GM23338 (cell line): ENCODE measurements at regions not wholly inside any gene's neighbourhood (a gene's known extent, or its start where the extent isn't known, plus 50 kb on each side); places are given as distances from the start of the nearest gene placed in this dataset.

ENCODE experiments used
- ATAC-seq: fragments of 200-7000 bp; cut with Tn5 transposase; 3 replicates; pipeline ENCODE4 v1.9.1; 2020
- DNase-seq: peaks from one replicate; pipeline ENCODE4 v3.0.0-alpha.2; 2015; ENCODE audit warnings: low spot score
- H2AFZ ChIP-seq: fragments of 200-600 bp; sonication (generic); 2 replicates; pipeline ENCODE4 v1.8.0; 2016; ENCODE audit warnings: antibody characterized with exemption, mild to moderate bottlenecking, moderate library complexity
- H3F3A ChIP-seq: fragments of 200-600 bp; sonication (generic); replicated peaks from 2 replicates; pipeline ENCODE4 v1.8.0; 2017; ENCODE audit warnings: antibody characterized with exemption, mixed run types, low read depth
- H3K27ac ChIP-seq: fragments of 200-600 bp; sonication (generic); 2 replicates; pipeline ENCODE4 v1.6.1; 2016; ENCODE audit warnings: low read depth
- H3K27me3 ChIP-seq: fragments of 200-600 bp; sonication (generic); 2 replicates; pipeline ENCODE4 v1.8.0; 2016; ENCODE audit warnings: mild to moderate bottlenecking, mixed run types, moderate library complexity; ENCODE audit not compliant: insufficient read depth
- H3K36me3 ChIP-seq: fragments of 200-600 bp; sonication (generic); 2 replicates; pipeline ENCODE4 v1.8.0; 2016; ENCODE audit warnings: mild to moderate bottlenecking; ENCODE audit not compliant: insufficient read depth
- H3K4me1 ChIP-seq: fragments of 200-600 bp; sonication (generic); 2 replicates; pipeline ENCODE4 v1.8.0; 2016; ENCODE audit warnings: mild to moderate bottlenecking, moderate library complexity; ENCODE audit not compliant: insufficient read depth
- H3K4me2 ChIP-seq: fragments of 200-600 bp; sonication (generic); 2 replicates; pipeline ENCODE4 v1.7.1; 2017; ENCODE audit warnings: mixed run types
- H3K4me3 ChIP-seq: fragments of 200-600 bp; sonication (generic); 2 replicates; pipeline ENCODE4 v1.6.1; 2016; ENCODE audit warnings: mixed run types
- H3K79me2 ChIP-seq: fragments of 200-600 bp; sonication (generic); replicated peaks from 2 replicates; pipeline ENCODE4 v1.8.0; 2017; ENCODE audit warnings: mild to moderate bottlenecking; ENCODE audit not compliant: insufficient read depth
- H3K9me2 ChIP-seq: fragments of 200-600 bp; sonication (generic); 2 replicates; pipeline ENCODE4 v1.8.0; 2017; ENCODE audit not compliant: insufficient read depth
- H4K20me1 ChIP-seq: fragments of 200-600 bp; sonication (generic); replicated peaks from 2 replicates; pipeline ENCODE4 v1.8.0; 2017; ENCODE audit warnings: mild to moderate bottlenecking; ENCODE audit not compliant: insufficient read depth
- H3K27ac Mint-ChIP-seq: 2 replicates; pipeline ENCODE4 v1.8.0; 2020; ENCODE audit warnings: inconsistent platforms, mild to moderate bottlenecking, moderate library complexity, mixed read lengths
- H3K27me3 Mint-ChIP-seq: 3 replicates; pipeline ENCODE4 v1.8.0; 2022; ENCODE audit warnings: low read depth, mild to moderate bottlenecking, moderate library complexity, mixed read lengths, inconsistent platforms; ENCODE audit not compliant: insufficient read depth, poor library complexity
- H3K36me3 Mint-ChIP-seq: 3 replicates; pipeline ENCODE4 v1.8.0; 2021; ENCODE audit warnings: low read depth, mild to moderate bottlenecking, inconsistent platforms, moderate library complexity, mixed read lengths
- H3K4me1 Mint-ChIP-seq: 3 replicates; pipeline ENCODE4 v1.8.0; 2020; ENCODE audit warnings: mild to moderate bottlenecking, inconsistent platforms, mixed read lengths
- H3K4me3 Mint-ChIP-seq: 3 replicates; pipeline ENCODE4 v1.8.0; 2021; ENCODE audit warnings: moderate library complexity, mild to moderate bottlenecking, inconsistent platforms, mixed read lengths
- H3K9me3 Mint-ChIP-seq: 3 replicates; pipeline ENCODE4 v1.8.0; 2020; ENCODE audit warnings: moderate library complexity, mild to moderate bottlenecking, inconsistent platforms, mixed read lengths
- CREB1 ChIP-seq: fragments of 250-450 bp; sonication (Bioruptor Pico); IDR thresholded peaks from 2 replicates; pipeline ENCODE4 v1.5.0; 2020; ENCODE audit warnings: low read depth, mild to moderate bottlenecking, moderate library complexity
- EZH2 ChIP-seq: fragments of 200-600 bp; sonication (generic); IDR thresholded peaks from one replicate; pipeline ENCODE4 v1.8.0; 2017; ENCODE audit warnings: antibody characterized with exemption, mild to moderate bottlenecking, low read depth; ENCODE audit not compliant: unreplicated experiment
- POLR2AphosphoS5 ChIP-seq: IDR thresholded peaks from 2 replicates; pipeline ENCODE4 v1.6.1; 2016; ENCODE audit warnings: antibody characterized with exemption, low read depth
- ZNF331 ChIP-seq: fragments of 250-450 bp; sonication (Bioruptor Pico); IDR thresholded peaks from 2 replicates; pipeline ENCODE4 v1.5.0; 2020; ENCODE audit warnings: low read depth, mild to moderate bottlenecking, moderate library complexity
- TF ChIP-seq, protein P1 (sequence below), 2 experiments: fragments of 200-600 bp in 1 of 2; sonication (generic) in 1 of 2; conservative IDR thresholded peaks; 2 replicates each; pipeline versions ENCODE4 v1.5.1 to v1.6.1; 2016 to 2017; ENCODE audit warnings: antibody characterized with exemption in 2 of 2, low read depth in 2 of 2, mild to moderate bottlenecking in 2 of 2, moderate library complexity in 1 of 2
- TF ChIP-seq, protein P2 (sequence below): IDR thresholded peaks from 2 replicates; pipeline ENCODE4 v1.6.1; 2016; ENCODE audit warnings: antibody characterized with exemption
- TF ChIP-seq, protein P3 (sequence below): IDR thresholded peaks from one replicate; pipeline ENCODE4 v1.6.1; 2018; ENCODE audit warnings: antibody characterized with exemption; ENCODE audit not compliant: unreplicated experiment
- TF ChIP-seq, protein P4 (sequence below): fragments of 250-450 bp; sonication (Bioruptor Pico); IDR thresholded peaks from 2 replicates; pipeline ENCODE4 v1.5.0; 2020; ENCODE audit warnings: mild to moderate bottlenecking, moderate library complexity

DNA sequence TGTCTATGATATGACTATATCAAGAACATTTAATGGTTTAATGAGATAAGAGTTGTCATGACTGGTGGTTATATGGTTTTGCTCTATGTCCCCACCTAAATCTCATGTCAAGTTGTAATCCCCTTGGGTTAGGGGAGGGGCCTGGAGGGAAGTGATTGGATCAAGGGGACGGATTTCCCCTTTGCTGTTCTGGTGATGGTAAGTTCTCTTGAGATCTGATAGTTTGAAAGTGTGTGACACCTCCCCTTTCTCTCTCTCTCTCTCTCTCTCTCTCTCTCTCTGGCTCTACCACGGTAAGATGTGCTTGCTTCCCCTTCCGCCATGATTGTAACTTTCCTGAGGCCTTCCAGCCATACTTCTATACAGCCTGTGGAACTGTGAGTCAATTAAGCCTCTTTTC lies 803.4 kb downstream of the TRIML1 start:
- no peak overlapping the region for H3K4me3 Mint-ChIP-seq
- H3K9me2 ChIP-seq, result no peaks in the 10 kb centered on the region
- TF ChIP-seq, protein P1, sequence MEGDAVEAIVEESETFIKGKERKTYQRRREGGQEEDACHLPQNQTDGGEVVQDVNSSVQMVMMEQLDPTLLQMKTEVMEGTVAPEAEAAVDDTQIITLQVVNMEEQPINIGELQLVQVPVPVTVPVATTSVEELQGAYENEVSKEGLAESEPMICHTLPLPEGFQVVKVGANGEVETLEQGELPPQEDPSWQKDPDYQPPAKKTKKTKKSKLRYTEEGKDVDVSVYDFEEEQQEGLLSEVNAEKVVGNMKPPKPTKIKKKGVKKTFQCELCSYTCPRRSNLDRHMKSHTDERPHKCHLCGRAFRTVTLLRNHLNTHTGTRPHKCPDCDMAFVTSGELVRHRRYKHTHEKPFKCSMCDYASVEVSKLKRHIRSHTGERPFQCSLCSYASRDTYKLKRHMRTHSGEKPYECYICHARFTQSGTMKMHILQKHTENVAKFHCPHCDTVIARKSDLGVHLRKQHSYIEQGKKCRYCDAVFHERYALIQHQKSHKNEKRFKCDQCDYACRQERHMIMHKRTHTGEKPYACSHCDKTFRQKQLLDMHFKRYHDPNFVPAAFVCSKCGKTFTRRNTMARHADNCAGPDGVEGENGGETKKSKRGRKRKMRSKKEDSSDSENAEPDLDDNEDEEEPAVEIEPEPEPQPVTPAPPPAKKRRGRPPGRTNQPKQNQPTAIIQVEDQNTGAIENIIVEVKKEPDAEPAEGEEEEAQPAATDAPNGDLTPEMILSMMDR (conservative IDR thresholded peaks at IDR 0.05; ENCODE audit: low read depth in 2 of 2), result no peak
- no peak for TF ChIP-seq POLR2AphosphoS5
- no peak for TF ChIP-seq ZNF331
- TF ChIP-seq EZH2, result no peak
- TF ChIP-seq CREB1 (CRISPR knock-in tag), result no peak
- TF ChIP-seq, protein P2, sequence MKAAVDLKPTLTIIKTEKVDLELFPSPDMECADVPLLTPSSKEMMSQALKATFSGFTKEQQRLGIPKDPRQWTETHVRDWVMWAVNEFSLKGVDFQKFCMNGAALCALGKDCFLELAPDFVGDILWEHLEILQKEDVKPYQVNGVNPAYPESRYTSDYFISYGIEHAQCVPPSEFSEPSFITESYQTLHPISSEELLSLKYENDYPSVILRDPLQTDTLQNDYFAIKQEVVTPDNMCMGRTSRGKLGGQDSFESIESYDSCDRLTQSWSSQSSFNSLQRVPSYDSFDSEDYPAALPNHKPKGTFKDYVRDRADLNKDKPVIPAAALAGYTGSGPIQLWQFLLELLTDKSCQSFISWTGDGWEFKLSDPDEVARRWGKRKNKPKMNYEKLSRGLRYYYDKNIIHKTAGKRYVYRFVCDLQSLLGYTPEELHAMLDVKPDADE, result no peak
- TF ChIP-seq, protein P3, sequence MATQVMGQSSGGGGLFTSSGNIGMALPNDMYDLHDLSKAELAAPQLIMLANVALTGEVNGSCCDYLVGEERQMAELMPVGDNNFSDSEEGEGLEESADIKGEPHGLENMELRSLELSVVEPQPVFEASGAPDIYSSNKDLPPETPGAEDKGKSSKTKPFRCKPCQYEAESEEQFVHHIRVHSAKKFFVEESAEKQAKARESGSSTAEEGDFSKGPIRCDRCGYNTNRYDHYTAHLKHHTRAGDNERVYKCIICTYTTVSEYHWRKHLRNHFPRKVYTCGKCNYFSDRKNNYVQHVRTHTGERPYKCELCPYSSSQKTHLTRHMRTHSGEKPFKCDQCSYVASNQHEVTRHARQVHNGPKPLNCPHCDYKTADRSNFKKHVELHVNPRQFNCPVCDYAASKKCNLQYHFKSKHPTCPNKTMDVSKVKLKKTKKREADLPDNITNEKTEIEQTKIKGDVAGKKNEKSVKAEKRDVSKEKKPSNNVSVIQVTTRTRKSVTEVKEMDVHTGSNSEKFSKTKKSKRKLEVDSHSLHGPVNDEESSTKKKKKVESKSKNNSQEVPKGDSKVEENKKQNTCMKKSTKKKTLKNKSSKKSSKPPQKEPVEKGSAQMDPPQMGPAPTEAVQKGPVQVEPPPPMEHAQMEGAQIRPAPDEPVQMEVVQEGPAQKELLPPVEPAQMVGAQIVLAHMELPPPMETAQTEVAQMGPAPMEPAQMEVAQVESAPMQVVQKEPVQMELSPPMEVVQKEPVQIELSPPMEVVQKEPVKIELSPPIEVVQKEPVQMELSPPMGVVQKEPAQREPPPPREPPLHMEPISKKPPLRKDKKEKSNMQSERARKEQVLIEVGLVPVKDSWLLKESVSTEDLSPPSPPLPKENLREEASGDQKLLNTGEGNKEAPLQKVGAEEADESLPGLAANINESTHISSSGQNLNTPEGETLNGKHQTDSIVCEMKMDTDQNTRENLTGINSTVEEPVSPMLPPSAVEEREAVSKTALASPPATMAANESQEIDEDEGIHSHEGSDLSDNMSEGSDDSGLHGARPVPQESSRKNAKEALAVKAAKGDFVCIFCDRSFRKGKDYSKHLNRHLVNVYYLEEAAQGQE, result no peak
- TF ChIP-seq, protein P4, sequence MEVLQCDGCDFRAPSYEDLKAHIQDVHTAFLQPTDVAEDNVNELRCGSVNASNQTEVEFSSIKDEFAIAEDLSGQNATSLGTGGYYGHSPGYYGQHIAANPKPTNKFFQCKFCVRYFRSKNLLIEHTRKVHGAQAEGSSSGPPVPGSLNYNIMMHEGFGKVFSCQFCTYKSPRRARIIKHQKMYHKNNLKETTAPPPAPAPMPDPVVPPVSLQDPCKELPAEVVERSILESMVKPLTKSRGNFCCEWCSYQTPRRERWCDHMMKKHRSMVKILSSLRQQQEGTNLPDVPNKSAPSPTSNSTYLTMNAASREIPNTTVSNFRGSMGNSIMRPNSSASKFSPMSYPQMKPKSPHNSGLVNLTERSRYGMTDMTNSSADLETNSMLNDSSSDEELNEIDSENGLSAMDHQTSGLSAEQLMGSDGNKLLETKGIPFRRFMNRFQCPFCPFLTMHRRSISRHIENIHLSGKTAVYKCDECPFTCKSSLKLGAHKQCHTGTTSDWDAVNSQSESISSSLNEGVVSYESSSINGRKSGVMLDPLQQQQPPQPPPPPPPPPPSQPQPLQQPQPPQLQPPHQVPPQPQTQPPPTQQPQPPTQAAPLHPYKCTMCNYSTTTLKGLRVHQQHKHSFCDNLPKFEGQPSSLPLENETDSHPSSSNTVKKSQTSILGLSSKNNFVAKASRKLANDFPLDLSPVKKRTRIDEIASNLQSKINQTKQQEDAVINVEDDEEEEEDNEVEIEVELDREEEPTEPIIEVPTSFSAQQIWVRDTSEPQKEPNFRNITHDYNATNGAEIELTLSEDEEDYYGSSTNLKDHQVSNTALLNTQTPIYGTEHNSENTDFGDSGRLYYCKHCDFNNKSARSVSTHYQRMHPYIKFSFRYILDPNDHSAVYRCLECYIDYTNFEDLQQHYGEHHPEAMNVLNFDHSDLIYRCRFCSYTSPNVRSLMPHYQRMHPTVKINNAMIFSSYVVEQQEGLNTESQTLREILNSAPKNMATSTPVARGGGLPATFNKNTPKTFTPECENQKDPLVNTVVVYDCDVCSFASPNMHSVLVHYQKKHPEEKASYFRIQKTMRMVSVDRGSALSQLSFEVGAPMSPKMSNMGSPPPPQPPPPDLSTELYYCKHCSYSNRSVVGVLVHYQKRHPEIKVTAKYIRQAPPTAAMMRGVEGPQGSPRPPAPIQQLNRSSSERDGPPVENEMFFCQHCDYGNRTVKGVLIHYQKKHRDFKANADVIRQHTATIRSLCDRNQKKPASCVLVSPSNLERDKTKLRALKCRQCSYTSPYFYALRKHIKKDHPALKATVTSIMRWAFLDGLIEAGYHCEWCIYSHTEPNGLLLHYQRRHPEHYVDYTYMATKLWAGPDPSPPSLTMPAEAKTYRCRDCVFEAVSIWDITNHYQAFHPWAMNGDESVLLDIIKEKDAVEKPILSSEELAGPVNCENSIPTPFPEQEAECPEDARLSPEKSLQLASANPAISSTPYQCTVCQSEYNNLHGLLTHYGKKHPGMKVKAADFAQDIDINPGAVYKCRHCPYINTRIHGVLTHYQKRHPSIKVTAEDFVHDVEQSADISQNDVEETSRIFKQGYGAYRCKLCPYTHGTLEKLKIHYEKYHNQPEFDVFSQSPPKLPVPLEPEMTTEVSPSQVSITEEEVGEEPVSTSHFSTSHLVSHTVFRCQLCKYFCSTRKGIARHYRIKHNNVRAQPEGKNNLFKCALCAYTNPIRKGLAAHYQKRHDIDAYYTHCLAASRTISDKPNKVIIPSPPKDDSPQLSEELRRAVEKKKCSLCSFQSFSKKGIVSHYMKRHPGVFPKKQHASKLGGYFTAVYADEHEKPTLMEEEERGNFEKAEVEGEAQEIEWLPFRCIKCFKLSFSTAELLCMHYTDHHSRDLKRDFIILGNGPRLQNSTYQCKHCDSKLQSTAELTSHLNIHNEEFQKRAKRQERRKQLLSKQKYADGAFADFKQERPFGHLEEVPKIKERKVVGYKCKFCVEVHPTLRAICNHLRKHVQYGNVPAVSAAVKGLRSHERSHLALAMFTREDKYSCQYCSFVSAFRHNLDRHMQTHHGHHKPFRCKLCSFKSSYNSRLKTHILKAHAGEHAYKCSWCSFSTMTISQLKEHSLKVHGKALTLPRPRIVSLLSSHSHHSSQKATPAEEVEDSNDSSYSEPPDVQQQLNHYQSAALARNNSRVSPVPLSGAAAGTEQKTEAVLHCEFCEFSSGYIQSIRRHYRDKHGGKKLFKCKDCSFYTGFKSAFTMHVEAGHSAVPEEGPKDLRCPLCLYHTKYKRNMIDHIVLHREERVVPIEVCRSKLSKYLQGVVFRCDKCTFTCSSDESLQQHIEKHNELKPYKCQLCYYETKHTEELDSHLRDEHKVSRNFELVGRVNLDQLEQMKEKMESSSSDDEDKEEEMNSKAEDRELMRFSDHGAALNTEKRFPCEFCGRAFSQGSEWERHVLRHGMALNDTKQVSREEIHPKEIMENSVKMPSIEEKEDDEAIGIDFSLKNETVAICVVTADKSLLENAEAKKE, result no peak
- H3K9me3 Mint-ChIP-seq, result no peaks in the 10 kb centered on the region; the same call in 2 of the 3 replicates
- H3K4me1 Mint-ChIP-seq, result no peaks in the 10 kb centered on the region
- no peak overlapping the region for H3K4me3 ChIP-seq
- no peaks in the 10 kb centered on the region for H4K20me1 ChIP-seq
- no peaks in the 10 kb centered on the region for H3K4me1 ChIP-seq
- H2AFZ ChIP-seq, result no peak overlapping the region
- no peak overlapping the region for H3K4me2 ChIP-seq
- H3K27me3 Mint-ChIP-seq, result no peaks in the 10 kb centered on the region
- no peak overlapping the region for H3K27ac ChIP-seq
- H3K79me2 ChIP-seq, result no peaks in the 10 kb centered on the region
- no peaks in the 10 kb centered on the region for H3K27me3 ChIP-seq
- no peak for DNase-seq
- no peak for ATAC-seq
- H3K36me3 Mint-ChIP-seq, result no peaks in the 10 kb centered on the region
- H3K27ac Mint-ChIP-seq, result no peak overlapping the region
- no peaks in the 10 kb centered on the region for H3K36me3 ChIP-seq
- no peaks in the 10 kb centered on the region for H3F3A ChIP-seq
